ENCODE measurements at regions not wholly inside any gene's neighbourhood (a gene's known extent, or its start where the extent isn't known, plus 50 kb on each side); places are given as distances from the start of the nearest gene placed in this dataset.

DNA sequence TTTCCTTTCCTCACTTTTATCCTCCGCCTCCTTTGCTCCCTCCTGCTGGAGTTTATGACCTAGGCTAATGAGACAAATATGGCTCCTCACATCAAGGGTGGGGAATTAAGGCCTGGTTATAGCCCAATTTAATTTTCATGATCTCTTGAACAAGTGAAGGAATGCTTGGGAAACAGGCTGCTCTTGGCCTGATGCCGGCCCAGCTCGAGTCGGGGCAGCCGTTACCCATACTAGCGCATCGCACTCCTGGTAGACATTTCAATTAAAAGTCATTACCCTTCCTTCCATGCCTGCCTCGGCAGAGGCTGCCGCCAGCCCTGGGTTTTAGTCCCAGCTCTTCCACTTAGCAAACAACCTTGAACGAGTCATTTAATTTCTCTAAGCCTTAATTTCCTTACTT is 425.7 kb downstream of the TMEM38B start:
- Histone ChIP-seq H3K4me3 (no peak overlapping the region), H3K9me3 (ENCODE audit: control insufficient read depth in 4 of 4, insufficient read depth in 3 of 4, low read length in 3 of 4) (peaks cover 0 to 2% (median 0%) of the 10 kb centered on the region in 4 donors), H3K27me3 (ENCODE audit: control insufficient read depth in 3 of 3, insufficient read depth in 3 of 3, low read length in 2 of 3) (no peaks in the 10 kb centered on the region), H3K9ac (ENCODE audit: insufficient read depth in 1 of 2, low read length in 2 of 2) (no peak overlapping the region), H3K36me3 (ENCODE audit: control insufficient read depth in 4 of 4, insufficient read depth in 4 of 4, low read length in 4 of 4) (no peaks in the 10 kb centered on the region), H3K4me1 (ENCODE audit: control insufficient read depth in 5 of 5, insufficient read depth in 5 of 5, low read length in 5 of 5) (no peaks in the 10 kb centered on the region), H3K27ac (ENCODE audit: low read depth in 1 of 2, low read length in 1 of 2) (no peak overlapping the region)
- DNase-seq, result no peak
- WGBS, 2 donors, result 93 to 97% methylated on average over 10 of the region's 10 CpGs
- no peak for ATAC-seq (ENCODE audit: insufficient read depth, low FRiP score)
- TF ChIP-seq, protein P1, sequence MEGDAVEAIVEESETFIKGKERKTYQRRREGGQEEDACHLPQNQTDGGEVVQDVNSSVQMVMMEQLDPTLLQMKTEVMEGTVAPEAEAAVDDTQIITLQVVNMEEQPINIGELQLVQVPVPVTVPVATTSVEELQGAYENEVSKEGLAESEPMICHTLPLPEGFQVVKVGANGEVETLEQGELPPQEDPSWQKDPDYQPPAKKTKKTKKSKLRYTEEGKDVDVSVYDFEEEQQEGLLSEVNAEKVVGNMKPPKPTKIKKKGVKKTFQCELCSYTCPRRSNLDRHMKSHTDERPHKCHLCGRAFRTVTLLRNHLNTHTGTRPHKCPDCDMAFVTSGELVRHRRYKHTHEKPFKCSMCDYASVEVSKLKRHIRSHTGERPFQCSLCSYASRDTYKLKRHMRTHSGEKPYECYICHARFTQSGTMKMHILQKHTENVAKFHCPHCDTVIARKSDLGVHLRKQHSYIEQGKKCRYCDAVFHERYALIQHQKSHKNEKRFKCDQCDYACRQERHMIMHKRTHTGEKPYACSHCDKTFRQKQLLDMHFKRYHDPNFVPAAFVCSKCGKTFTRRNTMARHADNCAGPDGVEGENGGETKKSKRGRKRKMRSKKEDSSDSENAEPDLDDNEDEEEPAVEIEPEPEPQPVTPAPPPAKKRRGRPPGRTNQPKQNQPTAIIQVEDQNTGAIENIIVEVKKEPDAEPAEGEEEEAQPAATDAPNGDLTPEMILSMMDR (IDR thresholded peaks at IDR 0.05; ENCODE audit: control extremely low read depth, extremely low read depth), result no peak

DNA sequence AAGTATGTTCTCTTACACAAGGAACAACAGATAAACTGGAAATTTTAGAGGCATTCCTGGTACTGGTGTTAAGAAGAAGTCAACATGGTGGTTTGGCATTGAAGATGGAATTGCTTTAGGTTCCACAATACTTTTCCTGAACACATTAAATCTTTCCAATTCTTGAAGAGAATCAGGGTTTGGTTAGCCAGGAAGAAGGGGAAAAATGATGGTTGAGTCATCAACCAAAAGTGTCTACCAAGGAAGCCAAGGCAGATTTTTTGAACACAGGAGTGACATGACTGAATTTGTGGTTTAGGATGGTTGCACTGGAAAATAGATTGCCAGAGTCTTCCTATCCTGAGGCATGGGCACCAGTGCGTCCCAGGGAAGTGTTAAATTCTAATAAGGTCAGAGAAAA is 433.4 kb downstream of the TMEM38B start:
- Histone ChIP-seq H3K9me3 (ENCODE audit: control insufficient read depth in 4 of 4, insufficient read depth in 3 of 4, low read length in 3 of 4) (peaks cover 0 to 2% (median 0%) of the 10 kb centered on the region in 4 donors), H3K27ac (ENCODE audit: low read depth in 1 of 2, low read length in 1 of 2) (no peak overlapping the region), H3K36me3 (ENCODE audit: control insufficient read depth in 4 of 4, insufficient read depth in 4 of 4, low read length in 4 of 4) (no peaks in the 10 kb centered on the region), H3K4me3 (no peak overlapping the region), H3K9ac (ENCODE audit: insufficient read depth in 1 of 2, low read length in 2 of 2) (no peak overlapping the region), H3K27me3 (ENCODE audit: control insufficient read depth in 3 of 3, insufficient read depth in 3 of 3, low read length in 2 of 3) (no peaks in the 10 kb centered on the region), H3K4me1 (ENCODE audit: control insufficient read depth in 5 of 5, insufficient read depth in 5 of 5, low read length in 5 of 5) (peaks cover 0 to 8% (median 2%) of the 10 kb centered on the region in 5 donors)
- TF ChIP-seq, protein P1 (IDR thresholded peaks at IDR 0.05; ENCODE audit: control extremely low read depth, extremely low read depth), result no peak
- WGBS, 2 donors, result 82 to 93% methylated on average over 1 of the region's 1 CpG
- no peak for DNase-seq
- no peak for ATAC-seq (ENCODE audit: insufficient read depth, low FRiP score)

DNA sequence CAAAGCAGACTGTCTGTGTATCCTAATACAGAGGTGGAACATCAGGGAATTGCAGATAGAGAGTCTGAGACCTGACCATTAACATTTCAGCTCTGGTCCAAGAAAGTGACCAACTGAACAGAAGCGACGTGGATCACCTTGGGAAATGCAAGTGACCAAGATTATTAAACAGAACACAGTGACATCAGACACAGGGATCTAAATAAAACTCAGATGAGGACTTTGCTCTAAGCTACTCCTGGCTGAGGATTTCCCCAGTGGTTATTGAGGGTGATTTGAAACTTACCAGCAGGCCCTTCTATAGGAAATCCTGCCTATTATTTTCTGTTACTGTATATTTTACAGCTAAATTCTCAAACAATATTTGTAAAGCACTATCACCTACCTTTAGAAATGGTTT is 436.0 kb downstream of the TMEM38B start:
- no peak overlapping the region for H3K9ac ChIP-seq (ENCODE audit: insufficient read depth in 1 of 2, low read length in 2 of 2)
- WGBS, 2 donors, result 90 to 92% methylated on average over 2 of the region's 2 CpGs
- H3K27ac ChIP-seq (ENCODE audit: low read depth in 1 of 2, low read length in 1 of 2), result no peak overlapping the region
- TF ChIP-seq, protein P1 (IDR thresholded peaks at IDR 0.05; ENCODE audit: control extremely low read depth, extremely low read depth), result no peak
- peaks cover 0 to 8% (median 4%) of the 10 kb centered on the region in 5 donors for H3K4me1 ChIP-seq (ENCODE audit: control insufficient read depth in 5 of 5, insufficient read depth in 5 of 5, low read length in 5 of 5)
- H3K9me3 ChIP-seq (ENCODE audit: control insufficient read depth in 4 of 4, insufficient read depth in 3 of 4, low read length in 3 of 4), result no peaks in the 10 kb centered on the region
- no peak for DNase-seq
- no peaks in the 10 kb centered on the region for H3K27me3 ChIP-seq (ENCODE audit: control insufficient read depth in 3 of 3, insufficient read depth in 3 of 3, low read length in 2 of 3)
- no peak overlapping the region for H3K4me3 ChIP-seq
- ATAC-seq (ENCODE audit: insufficient read depth, low FRiP score), result no peak
- H3K36me3 ChIP-seq (ENCODE audit: control insufficient read depth in 4 of 4, insufficient read depth in 4 of 4, low read length in 4 of 4), result no peaks in the 10 kb centered on the region

DNA sequence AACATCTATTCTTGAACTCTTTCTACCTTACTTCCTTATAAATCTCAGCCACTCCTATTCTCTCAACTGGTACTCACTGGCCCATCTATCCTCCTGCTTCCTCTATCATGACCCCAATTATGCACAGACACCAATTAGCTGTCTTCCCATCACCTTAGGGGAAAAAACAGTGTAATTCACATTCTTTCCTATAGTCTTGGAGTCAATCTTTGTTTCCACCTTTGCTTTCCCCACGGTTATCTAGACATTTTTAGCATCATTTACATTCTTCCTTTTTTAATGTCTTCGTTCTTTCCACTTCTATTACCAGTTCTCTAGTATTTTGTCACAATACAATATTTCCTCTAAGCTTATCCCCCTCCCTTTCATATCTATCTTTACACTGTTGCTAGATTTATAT is 449.4 kb downstream of the TMEM38B start:
- Histone ChIP-seq H3K9me3 (ENCODE audit: control insufficient read depth in 4 of 4, insufficient read depth in 3 of 4, low read length in 3 of 4) (no peaks in the 10 kb centered on the region), H3K27me3 (ENCODE audit: control insufficient read depth in 3 of 3, insufficient read depth in 3 of 3, low read length in 2 of 3) (no peaks in the 10 kb centered on the region), H3K36me3 (ENCODE audit: control insufficient read depth in 4 of 4, insufficient read depth in 4 of 4, low read length in 4 of 4) (no peaks in the 10 kb centered on the region), H3K4me1 (ENCODE audit: control insufficient read depth in 5 of 5, insufficient read depth in 5 of 5, low read length in 5 of 5) (peaks cover 0 to 6% (median 0%) of the 10 kb centered on the region in 5 donors), H3K4me3 (no peak overlapping the region), H3K27ac (ENCODE audit: low read depth in 1 of 2, low read length in 1 of 2) (no peak overlapping the region), H3K9ac (ENCODE audit: insufficient read depth in 1 of 2, low read length in 2 of 2) (no peak overlapping the region)
- ATAC-seq (ENCODE audit: insufficient read depth, low FRiP score) (no peak), DNase-seq (no peak)
- WGBS, 2 donors, result 72 to 86% methylated on average over 2 of the region's 2 CpGs
- TF ChIP-seq, protein P1 (IDR thresholded peaks at IDR 0.05; ENCODE audit: control extremely low read depth, extremely low read depth), result no peak
